ENCODE measurements at regions not wholly inside any gene's neighbourhood (a gene's known extent, or its start where the extent isn't known, plus 50 kb on each side); places are given as distances from the start of the nearest gene placed in this dataset.

DNA sequence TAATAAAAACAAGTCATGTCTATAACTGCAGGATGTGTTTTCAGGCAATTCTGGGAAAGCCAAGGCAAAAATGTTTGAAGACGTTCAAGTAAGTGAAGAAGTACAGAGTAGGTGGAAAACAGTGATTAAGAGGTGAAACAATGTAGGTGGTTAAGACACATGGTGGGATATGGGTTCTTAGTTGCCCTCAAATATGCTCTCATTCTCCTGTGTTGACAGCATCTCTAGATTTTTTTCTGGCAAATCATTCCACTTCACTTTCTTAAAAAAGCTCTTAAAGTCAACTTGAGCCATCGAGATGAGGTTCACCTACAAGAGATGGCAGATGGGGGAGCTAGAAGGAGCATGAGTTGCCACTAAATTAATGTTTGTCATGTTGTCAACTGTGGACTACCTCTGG lies 1041.0 kb upstream of the CNTN5 start (continued):
- TF ChIP-seq, protein P1, sequence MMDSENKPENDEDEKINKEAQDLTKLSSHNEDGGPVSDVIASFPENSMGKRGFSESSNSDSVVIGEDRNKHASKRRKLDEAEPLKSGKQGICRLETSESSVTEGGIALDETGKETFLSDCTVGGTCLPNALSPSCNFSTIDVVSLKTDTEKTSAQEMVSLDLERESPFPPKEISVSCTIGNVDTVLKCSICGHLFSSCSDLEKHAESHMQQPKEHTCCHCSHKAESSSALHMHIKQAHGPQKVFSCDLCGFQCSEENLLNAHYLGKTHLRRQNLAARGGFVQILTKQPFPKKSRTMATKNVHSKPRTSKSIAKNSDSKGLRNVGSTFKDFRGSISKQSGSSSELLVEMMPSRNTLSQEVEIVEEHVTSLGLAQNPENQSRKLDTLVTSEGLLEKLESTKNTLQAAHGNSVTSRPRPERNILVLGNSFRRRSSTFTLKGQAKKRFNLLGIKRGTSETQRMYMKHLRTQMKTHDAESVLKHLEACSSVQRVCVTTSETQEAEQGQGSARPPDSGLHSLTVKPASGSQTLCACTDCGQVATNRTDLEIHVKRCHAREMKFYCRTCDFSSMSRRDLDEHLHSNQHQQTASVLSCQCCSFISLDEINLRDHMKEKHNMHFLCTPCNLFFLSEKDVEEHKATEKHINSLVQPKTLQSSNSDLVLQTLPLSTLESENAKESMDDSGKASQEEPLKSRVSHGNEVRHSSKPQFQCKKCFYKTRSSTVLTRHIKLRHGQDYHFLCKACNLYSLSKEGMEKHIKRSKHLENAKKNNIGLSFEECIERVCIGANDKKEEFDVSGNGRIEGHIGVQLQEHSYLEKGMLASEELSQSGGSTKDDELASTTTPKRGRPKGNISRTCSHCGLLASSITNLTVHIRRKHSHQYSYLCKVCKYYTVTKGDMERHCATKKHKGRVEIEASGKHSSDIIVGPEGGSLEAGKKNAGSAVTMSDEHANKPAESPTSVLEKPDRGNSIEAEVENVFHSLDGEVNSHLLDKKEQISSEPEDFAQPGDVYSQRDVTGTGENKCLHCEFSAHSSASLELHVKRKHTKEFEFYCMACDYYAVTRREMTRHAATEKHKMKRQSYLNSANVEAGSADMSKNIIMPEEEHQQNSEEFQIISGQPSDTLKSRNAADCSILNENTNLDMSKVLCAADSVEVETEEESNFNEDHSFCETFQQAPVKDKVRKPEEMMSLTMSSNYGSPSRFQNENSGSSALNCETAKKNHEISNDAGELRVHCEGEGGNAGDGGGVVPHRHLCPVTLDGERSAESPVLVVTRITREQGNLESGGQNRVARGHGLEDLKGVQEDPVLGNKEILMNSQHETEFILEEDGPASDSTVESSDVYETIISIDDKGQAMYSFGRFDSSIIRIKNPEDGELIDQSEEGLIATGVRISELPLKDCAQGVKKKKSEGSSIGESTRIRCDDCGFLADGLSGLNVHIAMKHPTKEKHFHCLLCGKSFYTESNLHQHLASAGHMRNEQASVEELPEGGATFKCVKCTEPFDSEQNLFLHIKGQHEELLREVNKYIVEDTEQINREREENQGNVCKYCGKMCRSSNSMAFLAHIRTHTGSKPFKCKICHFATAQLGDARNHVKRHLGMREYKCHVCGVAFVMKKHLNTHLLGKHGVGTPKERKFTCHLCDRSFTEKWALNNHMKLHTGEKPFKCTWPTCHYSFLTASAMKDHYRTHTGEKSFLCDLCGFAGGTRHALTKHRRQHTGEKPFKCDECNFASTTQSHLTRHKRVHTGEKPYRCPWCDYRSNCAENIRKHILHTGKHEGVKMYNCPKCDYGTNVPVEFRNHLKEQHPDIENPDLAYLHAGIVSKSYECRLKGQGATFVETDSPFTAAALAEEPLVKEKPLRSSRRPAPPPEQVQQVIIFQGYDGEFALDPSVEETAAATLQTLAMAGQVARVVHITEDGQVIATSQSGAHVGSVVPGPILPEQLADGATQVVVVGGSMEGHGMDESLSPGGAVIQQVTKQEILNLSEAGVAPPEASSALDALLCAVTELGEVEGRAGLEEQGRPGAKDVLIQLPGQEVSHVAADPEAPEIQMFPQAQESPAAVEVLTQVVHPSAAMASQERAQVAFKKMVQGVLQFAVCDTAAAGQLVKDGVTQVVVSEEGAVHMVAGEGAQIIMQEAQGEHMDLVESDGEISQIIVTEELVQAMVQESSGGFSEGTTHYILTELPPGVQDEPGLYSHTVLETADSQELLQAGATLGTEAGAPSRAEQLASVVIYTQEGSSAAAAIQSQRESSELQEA (IDR thresholded peaks at IDR 0.05; ENCODE audit: low read depth) = no peak
- TF ChIP-seq, protein P2, sequence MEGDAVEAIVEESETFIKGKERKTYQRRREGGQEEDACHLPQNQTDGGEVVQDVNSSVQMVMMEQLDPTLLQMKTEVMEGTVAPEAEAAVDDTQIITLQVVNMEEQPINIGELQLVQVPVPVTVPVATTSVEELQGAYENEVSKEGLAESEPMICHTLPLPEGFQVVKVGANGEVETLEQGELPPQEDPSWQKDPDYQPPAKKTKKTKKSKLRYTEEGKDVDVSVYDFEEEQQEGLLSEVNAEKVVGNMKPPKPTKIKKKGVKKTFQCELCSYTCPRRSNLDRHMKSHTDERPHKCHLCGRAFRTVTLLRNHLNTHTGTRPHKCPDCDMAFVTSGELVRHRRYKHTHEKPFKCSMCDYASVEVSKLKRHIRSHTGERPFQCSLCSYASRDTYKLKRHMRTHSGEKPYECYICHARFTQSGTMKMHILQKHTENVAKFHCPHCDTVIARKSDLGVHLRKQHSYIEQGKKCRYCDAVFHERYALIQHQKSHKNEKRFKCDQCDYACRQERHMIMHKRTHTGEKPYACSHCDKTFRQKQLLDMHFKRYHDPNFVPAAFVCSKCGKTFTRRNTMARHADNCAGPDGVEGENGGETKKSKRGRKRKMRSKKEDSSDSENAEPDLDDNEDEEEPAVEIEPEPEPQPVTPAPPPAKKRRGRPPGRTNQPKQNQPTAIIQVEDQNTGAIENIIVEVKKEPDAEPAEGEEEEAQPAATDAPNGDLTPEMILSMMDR (IDR thresholded peaks at IDR 0.05 in 2 of 3, conservative IDR thresholded peaks at IDR 0.05 in 1 of 3; ENCODE audit: insufficient read depth in 2 of 3, low read depth in 1 of 3, low read length in 3 of 3) = no peak
- TF ChIP-seq SREBF2 (CRISPR knock-in tag; IDR thresholded peaks at IDR 0.05) (no peak), CCNT2 (IDR thresholded peaks at IDR 0.05; ENCODE audit: borderline replicate concordance, extremely low read depth, insufficient read length, low read depth, low read length) (no peak)

All from K562 (cell line).